Breast epithelium (tissue), 4 donors: ENCODE measurements at regions not wholly inside any gene's neighbourhood (a gene's known extent, or its start where the extent isn't known, plus 50 kb on each side); places are given as distances from the start of the nearest gene placed in this dataset.

Experiments used
- DNase-seq, 2 donors: peaks; one replicate each; pipeline ENCODE4 v3.0.0-alpha.2; 2019; ENCODE audit warnings: low spot score in 2 of 2
- H3K27ac ChIP-seq, 2 donors: fragments of 200-600 bp; sonication (generic) in 1 of 2; one replicate each; pipeline ENCODE4 v1.5.1; 2016 to 2019; ENCODE audit warnings: mild to moderate bottlenecking in 1 of 2
- H3K27me3 ChIP-seq, 2 donors: fragments of 200-600 bp; sonication (generic) in 1 of 2; one replicate each; pipeline versions ENCODE4 v1.5.1 to v1.6.0; 2017 to 2019; ENCODE audit warnings: control low read depth in 1 of 2, mild to moderate bottlenecking in 1 of 2
- H3K36me3 ChIP-seq: fragments of 200-600 bp; one replicate; pipeline ENCODE4 v1.5.1; 2019
- H3K4me1 ChIP-seq, 2 donors: fragments of 200-600 bp; sonication (generic); one replicate each; pipeline ENCODE4 v1.5.1; 2016 to 2019; ENCODE audit warnings: control low read depth in 1 of 2
- H3K4me3 ChIP-seq, 3 donors: fragments of 200-600 bp; sonication (generic); 1 replicate in 2 of 3; 2 replicates in 1 of 3; pipeline ENCODE4 v1.5.1; 2016 to 2019; ENCODE audit warnings: mild to moderate bottlenecking in 3 of 3, moderate library complexity in 2 of 3
- H3K9me3 ChIP-seq, 2 donors: fragments of 200-600 bp; sonication (generic) in 1 of 2; one replicate each; pipeline ENCODE4 v1.5.1; 2016 to 2019; ENCODE audit warnings: control low read depth in 1 of 2
- POLR2A ChIP-seq: fragments of 450-650 bp; IDR thresholded peaks from one replicate; pipeline ENCODE4 v1.6.1; 2016; ENCODE audit warnings: antibody characterized with exemption, mild to moderate bottlenecking, moderate library complexity
- POLR2AphosphoS5 ChIP-seq, 3 donors: sonication (generic); formaldehyde crosslinking; IDR thresholded peaks; one replicate each; pipeline ENCODE4 v1.6.1; 2017; ENCODE audit warnings: antibody characterized with exemption in 3 of 3
- intact Hi-C: fragments of 100-400 bp; cut with DNase I; formaldehyde crosslinking; loops from one replicate; pipeline ENCODE4 v1.15.1; 2023; ENCODE audit warnings: low total_unique reads
- TF ChIP-seq, protein P1 (sequence below), 3 donors: fragments of 450-650 bp; IDR thresholded peaks; one replicate each; pipeline ENCODE4 v1.5.1; 2016 to 2017; ENCODE audit warnings: antibody characterized with exemption in 3 of 3, mild to moderate bottlenecking in 3 of 3, moderate library complexity in 3 of 3

DNA sequence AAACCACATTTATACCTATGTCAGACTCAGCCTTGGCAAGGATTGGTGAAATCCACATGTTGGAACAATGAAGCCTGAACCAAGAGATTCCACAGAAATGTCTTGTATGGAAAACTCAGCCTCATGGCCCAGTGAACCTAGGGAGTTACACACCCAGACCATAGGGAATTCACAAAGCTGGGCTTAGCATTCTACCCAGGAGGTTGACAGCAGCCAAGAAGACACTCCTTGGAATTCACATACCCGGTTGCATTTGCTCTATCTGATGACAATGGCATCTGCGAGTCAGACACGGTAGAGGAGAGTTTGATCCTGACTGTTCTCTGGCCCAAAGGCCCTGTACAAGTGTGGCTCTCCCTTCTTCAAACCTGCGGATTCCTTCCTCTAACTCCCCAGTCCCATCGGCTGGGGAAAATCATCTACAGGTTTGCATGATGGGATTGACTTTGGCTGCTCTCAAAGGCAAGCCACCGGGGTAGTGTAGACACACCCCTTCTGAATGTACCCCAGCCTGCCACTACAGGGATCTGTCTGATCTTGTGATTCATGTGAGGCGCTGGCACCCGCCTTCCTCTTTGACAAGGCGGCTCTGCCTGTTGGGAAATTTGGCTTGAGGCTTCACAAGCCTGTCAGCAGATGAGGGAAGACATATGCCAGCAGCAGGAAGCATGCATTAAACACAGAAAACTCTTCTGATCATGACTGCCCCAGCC, 297.3 kb upstream of the KAZN start:
- DNase-seq, result no peak
- Histone ChIP-seq H3K9me3 (no peaks in the 10 kb centered on the region), H3K27me3 (no peaks in the 10 kb centered on the region), H3K27ac (no peak overlapping the region), H3K36me3 (no peaks in the 10 kb centered on the region), H3K4me1 (no peaks in the 10 kb centered on the region), H3K4me3 (no peak overlapping the region)
- TF ChIP-seq POLR2AphosphoS5 (IDR thresholded peaks at IDR 0.05), result no peak
- TF ChIP-seq POLR2A, result no peak
- TF ChIP-seq, protein P1, sequence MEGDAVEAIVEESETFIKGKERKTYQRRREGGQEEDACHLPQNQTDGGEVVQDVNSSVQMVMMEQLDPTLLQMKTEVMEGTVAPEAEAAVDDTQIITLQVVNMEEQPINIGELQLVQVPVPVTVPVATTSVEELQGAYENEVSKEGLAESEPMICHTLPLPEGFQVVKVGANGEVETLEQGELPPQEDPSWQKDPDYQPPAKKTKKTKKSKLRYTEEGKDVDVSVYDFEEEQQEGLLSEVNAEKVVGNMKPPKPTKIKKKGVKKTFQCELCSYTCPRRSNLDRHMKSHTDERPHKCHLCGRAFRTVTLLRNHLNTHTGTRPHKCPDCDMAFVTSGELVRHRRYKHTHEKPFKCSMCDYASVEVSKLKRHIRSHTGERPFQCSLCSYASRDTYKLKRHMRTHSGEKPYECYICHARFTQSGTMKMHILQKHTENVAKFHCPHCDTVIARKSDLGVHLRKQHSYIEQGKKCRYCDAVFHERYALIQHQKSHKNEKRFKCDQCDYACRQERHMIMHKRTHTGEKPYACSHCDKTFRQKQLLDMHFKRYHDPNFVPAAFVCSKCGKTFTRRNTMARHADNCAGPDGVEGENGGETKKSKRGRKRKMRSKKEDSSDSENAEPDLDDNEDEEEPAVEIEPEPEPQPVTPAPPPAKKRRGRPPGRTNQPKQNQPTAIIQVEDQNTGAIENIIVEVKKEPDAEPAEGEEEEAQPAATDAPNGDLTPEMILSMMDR (IDR thresholded peaks at IDR 0.05), result no peak
- intact Hi-C loops, result no loop called here

DNA sequence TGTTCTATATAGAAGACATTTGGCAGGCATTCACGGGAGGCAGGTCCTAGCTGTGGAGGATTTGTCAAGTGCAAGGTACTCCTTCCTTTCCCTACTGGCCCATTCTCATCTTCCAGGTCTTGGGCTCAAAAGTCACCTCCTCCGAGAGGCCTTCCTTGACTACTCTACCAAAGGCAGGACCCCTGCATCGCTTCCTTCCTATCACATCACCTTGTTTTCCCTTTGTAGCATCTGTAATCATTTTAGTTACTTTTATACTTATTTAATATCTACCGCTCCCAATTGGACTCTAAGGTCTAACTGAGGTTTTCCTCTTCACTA, 296.8 kb upstream of the KAZN start:
- no peak overlapping the region for H3K27ac ChIP-seq

DNA sequence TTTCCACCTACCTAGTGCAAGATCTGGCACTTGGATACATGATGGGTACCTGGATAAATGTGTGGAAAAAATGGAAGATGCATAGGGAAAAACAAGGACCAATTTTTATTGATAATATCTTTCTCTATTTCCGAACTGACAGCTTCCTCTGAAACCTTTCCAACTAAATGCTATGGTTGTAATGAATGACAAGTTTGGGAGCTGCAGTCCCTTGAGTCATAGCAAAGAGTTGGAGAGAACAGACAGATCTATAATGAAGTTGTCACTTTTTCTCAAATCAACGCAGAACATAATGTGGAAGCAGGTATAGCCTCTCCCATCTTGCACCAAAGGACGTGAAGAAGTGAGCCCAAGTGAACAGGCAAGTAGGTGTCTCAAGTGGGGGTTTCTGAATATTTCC, 296.5 kb upstream of the KAZN start:
- no peak overlapping the region for H3K4me3 ChIP-seq
- H3K9me3 ChIP-seq, result no peaks in the 10 kb centered on the region
- H3K4me1 ChIP-seq, result no peaks in the 10 kb centered on the region
- no peak for DNase-seq
- no peaks in the 10 kb centered on the region for H3K27me3 ChIP-seq
- no peak for TF ChIP-seq POLR2A
- TF ChIP-seq, protein P1 (IDR thresholded peaks at IDR 0.05), result no peak
- no peak for TF ChIP-seq POLR2AphosphoS5 (IDR thresholded peaks at IDR 0.05)
- H3K27ac ChIP-seq, result no peak overlapping the region
- no peaks in the 10 kb centered on the region for H3K36me3 ChIP-seq
- intact Hi-C loops, result no loop called here

More for the DNA sequence above, 296.8 kb upstream of the KAZN start:
- intact Hi-C loops, result no loop called here
- no peaks in the 10 kb centered on the region for H3K9me3 ChIP-seq
- no peaks in the 10 kb centered on the region for H3K4me1 ChIP-seq
- no peaks in the 10 kb centered on the region for H3K27me3 ChIP-seq
- no peaks in the 10 kb centered on the region for H3K36me3 ChIP-seq
- no peak for TF ChIP-seq POLR2AphosphoS5 (IDR thresholded peaks at IDR 0.05)
- TF ChIP-seq, protein P1 (IDR thresholded peaks at IDR 0.05), result no peak
- no peak for TF ChIP-seq POLR2A
- no peak for DNase-seq
- no peak overlapping the region for H3K4me3 ChIP-seq

DNA sequence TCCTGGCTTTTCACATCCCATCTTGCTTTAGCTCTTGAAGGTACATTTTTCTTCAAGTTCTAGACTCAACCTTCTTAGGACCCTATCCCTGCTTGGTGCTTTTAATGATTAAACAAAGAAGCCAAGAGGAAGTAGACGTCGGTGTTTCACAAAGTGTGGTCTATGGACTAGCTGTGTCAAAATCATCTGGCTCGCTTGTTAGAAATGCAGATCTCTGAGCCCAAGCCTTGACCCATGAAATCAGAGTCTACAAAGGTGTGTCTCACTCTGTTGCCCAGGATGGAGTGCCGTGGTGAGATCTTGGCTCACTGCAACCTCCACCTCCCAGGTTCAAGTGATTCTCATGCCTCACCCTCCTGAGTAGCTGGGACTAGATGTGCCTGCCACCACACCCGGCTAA, 295.5 kb upstream of the KAZN start:
- no peak overlapping the region for H3K4me3 ChIP-seq
- no peaks in the 10 kb centered on the region for H3K27me3 ChIP-seq
- intact Hi-C loops, result no loop called here
- no peaks in the 10 kb centered on the region for H3K4me1 ChIP-seq
- TF ChIP-seq POLR2A (no peak), POLR2AphosphoS5 (IDR thresholded peaks at IDR 0.05) (no peak)
- TF ChIP-seq, protein P1 (IDR thresholded peaks at IDR 0.05), result no peak
- no peak for DNase-seq
- peak overlapping the region in 1 of 2 donors; percentile 19 for H3K27ac ChIP-seq
- no peaks in the 10 kb centered on the region for H3K9me3 ChIP-seq
- H3K36me3 ChIP-seq, result no peaks in the 10 kb centered on the region

DNA sequence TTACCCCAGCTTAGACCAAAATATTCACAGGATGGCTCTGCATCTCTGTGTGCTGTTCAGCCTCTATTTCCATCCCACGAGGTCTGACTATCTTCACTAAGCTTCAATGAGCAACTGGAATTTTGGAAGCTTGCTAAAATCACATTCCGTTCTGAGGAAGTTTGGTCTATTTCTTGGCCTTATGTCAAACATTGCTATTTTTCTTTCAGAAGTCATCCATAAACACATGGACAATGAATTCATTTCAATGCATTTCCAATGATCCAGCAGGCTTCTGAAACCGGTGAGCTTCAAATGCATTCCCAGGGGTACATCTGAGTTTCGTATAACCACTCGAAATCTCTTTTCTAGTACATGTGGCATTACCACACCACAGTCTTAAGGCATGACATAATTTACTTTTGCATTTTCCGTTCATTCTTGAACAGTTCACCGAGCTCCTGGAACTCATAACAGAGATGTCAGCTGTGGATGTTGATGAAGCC, 294.1 kb upstream of the KAZN start:
- H3K4me1 ChIP-seq, result no peaks in the 10 kb centered on the region
- intact Hi-C loops, result no loop called here

More for the DNA sequence above, 294.1 kb upstream of the KAZN start:
- TF ChIP-seq POLR2AphosphoS5 (IDR thresholded peaks at IDR 0.05) (peak in 2 of 3 donors; percentile 28 to 49), POLR2A (no peak)
- Histone ChIP-seq H3K27ac (peak overlapping the region in 1 of 2 donors; percentile 38), H3K9me3 (no peaks in the 10 kb centered on the region), H3K27me3 (no peaks in the 10 kb centered on the region), H3K36me3 (no peaks in the 10 kb centered on the region), H3K4me3 (no peak overlapping the region)
- no peak for DNase-seq
